ENCODE measurements at regions not wholly inside any gene's neighbourhood (a gene's known extent, or its start where the extent isn't known, plus 50 kb on each side); places are given as distances from the start of the nearest gene placed in this dataset.

DNA sequence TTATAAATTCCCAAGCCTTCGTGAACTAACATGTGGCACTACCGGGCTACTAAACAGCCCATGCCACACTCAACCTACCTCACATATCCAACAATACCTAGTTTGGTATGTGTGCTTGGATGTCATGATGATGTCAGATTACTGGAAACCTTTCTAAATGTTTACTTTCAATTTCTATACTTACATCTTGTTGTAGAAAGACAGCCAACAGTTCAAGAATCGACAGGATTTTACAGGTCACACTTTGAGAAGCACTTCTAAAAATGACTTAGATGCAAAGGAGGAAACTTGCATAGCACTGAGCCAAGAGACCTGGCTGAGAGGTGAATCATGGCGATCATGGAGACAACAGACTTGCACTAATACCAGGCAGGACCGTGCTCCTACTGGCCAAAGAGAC is 209.9 kb downstream of the COL4A1 start:
- TF ChIP-seq POLR2A (IDR thresholded peaks at IDR 0.05; ENCODE audit: low read depth, low read length): no peak
- TF ChIP-seq POLR2AphosphoS5 (IDR thresholded peaks at IDR 0.05; ENCODE audit: low read depth, low read length): no peak

Data from GM12892 (cell line).